Right lobe of liver (tissue), 6 donors: ENCODE measurements at regions not wholly inside any gene's neighbourhood (a gene's known extent, or its start where the extent isn't known, plus 50 kb on each side); places are given as distances from the start of the nearest gene placed in this dataset.

Experiments used
- ATAC-seq, 4 donors: fragments of 200-7000 bp; cut with Tn5 transposase; one replicate each; pipeline ENCODE4 v1.9.1; 2020; ENCODE audit warnings: mild to moderate bottlenecking in 4 of 4, moderate library complexity in 4 of 4
- DNase-seq, 3 donors: peaks; one replicate each; pipeline ENCODE4 v3.0.0-alpha.2; 2020
- H3K27ac ChIP-seq, 3 donors: fragments of 200-600 bp; one replicate each; pipeline ENCODE4 v1.8.0; 2022
- H3K27me3 ChIP-seq, 2 donors: fragments of 200-600 bp; one replicate each; pipeline ENCODE4 v1.8.0; 2022
- H3K36me3 ChIP-seq, 4 donors: fragments of 200-600 bp; sonication (generic) in 1 of 4; one replicate each; pipeline versions ENCODE4 v1.5.1 to v1.8.0; 2017 to 2022; ENCODE audit warnings: control low read depth in 1 of 4
- H3K4me1 ChIP-seq, 4 donors: fragments of 200-600 bp; sonication (generic) in 1 of 4; one replicate each; pipeline versions ENCODE4 v1.5.1 to v1.8.0; 2017 to 2022; ENCODE audit warnings: control low read depth in 1 of 4
- H3K4me3 ChIP-seq, 3 donors: fragments of 200-600 bp; one replicate each; pipeline ENCODE4 v1.8.0; 2022
- H3K9me3 ChIP-seq, 4 donors: fragments of 200-600 bp; sonication (generic) in 1 of 4; one replicate each; pipeline versions ENCODE4 v1.5.1 to v1.8.0; 2017 to 2022; ENCODE audit warnings: control low read depth in 1 of 4
- POLR2A ChIP-seq: fragments of 450-650 bp; IDR thresholded peaks from one replicate; pipeline ENCODE4 v1.6.1; 2017; ENCODE audit warnings: antibody characterized with exemption, mild to moderate bottlenecking
- WGBS: methylation state at CpG from one replicate; pipeline ENCODE4 v1.1.6; 2018; ENCODE audit warnings: low coverage, low lambda C conversion rate; ENCODE audit not compliant: insufficient coverage; ENCODE audit errors: missing lambda C conversion rate; 5-methylcytosine and 5-hydroxymethylcytosine counted together
- intact Hi-C, 2 donors: fragments of 100-400 bp; cut with DNase I; formaldehyde crosslinking; loops; one replicate each; pipeline versions ENCODE4 v1.11.2 to v1.14.1; 2022
- TF ChIP-seq, protein P1 (sequence below), 4 donors: fragments of 200-600 bp in 3 of 4; fragments of 450-650 bp in 1 of 4; IDR thresholded peaks; one replicate each; pipeline versions ENCODE4 v1.5.1 to v1.8.0; 2016 to 2022; ENCODE audit warnings: antibody characterized with exemption in 4 of 4, mild to moderate bottlenecking in 2 of 4
- donor health status: DM: no; HTN: yes; CAD: no.
- donor health status: DM: no; HTN: no; CAD: no.
- donor health status: DM: no; HTN: no; CAD: no.
- donor health status: DM: no; HTN: yes; CAD: no.
- donor health status: DM: no; HTN: yes; CAD: no.

DNA sequence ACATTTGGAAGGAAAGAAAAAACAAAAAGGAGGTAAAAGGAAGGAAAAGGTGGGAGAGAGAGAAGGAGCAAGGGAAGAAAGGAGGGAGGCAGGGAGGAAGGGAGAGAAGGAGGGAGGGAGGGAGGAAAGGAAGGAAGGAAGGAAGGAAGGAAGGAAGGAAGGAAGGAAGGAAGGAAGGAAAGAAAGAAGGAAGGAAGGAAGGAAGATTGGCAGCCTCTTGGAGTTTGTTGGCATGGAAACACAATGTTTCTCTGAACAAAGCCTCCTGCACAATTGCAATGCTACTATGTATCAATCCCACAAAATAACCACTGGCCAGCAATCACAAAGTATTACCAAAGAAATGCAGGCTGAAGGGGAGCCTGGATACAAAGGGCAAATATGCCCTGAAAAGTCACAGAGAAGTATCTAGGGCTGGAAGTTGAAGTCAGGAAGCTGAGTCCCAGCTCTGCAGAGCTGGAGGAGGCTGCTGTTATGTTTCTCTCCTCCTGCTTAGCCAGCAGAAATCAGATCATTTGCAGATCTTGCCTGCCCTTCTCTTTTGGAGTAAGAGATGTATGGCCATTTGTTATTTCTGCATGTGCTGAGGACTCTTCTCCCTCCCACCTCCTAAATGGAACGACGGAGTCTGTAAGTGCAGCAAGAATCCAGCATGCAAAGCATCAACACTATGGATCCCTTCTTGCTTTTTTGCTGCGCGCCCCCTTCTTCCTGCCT lies 195.9 kb upstream of the LDB2 start:
- no peaks in the 10 kb centered on the region for H3K4me1 ChIP-seq
- H3K9me3 ChIP-seq: no peaks in the 10 kb centered on the region
- TF ChIP-seq POLR2A: no peak
- TF ChIP-seq, protein P1, sequence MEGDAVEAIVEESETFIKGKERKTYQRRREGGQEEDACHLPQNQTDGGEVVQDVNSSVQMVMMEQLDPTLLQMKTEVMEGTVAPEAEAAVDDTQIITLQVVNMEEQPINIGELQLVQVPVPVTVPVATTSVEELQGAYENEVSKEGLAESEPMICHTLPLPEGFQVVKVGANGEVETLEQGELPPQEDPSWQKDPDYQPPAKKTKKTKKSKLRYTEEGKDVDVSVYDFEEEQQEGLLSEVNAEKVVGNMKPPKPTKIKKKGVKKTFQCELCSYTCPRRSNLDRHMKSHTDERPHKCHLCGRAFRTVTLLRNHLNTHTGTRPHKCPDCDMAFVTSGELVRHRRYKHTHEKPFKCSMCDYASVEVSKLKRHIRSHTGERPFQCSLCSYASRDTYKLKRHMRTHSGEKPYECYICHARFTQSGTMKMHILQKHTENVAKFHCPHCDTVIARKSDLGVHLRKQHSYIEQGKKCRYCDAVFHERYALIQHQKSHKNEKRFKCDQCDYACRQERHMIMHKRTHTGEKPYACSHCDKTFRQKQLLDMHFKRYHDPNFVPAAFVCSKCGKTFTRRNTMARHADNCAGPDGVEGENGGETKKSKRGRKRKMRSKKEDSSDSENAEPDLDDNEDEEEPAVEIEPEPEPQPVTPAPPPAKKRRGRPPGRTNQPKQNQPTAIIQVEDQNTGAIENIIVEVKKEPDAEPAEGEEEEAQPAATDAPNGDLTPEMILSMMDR (IDR thresholded peaks at IDR 0.05): no peak
- H3K36me3 ChIP-seq: no peaks in the 10 kb centered on the region
- intact Hi-C loops: no loop called here
- no peak overlapping the region for H3K4me3 ChIP-seq
- DNase-seq: no peak
- H3K27ac ChIP-seq: no peak overlapping the region
- peak in 2 of 4 donors; percentile 18 to 25 for ATAC-seq
- WGBS: 35% methylated on average over 4 of the region's 4 CpGs
- H3K27me3 ChIP-seq: no peaks in the 10 kb centered on the region

DNA sequence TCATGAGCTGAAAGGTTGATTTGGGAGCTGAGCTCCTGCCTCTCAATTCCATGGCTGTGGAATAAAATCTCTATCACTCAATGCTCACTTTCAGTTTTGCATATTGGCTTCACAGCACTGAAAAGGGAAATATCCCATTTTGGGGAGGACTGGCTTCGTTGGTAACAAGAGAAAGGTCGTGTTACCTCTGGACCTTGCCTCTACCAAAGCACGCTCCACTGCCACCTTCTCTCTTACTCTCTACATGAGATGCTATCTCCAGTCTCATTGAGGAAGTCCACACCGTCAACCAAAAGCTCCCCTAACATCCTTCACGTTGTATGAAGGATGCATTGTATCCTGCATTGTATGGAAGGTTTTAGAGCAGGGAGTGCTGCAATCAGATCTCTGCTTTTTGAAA lies 195.0 kb upstream of the LDB2 start:
- intact Hi-C loops: no loop called here
- Histone ChIP-seq H3K27me3 (no peaks in the 10 kb centered on the region), H3K27ac (no peak overlapping the region), H3K9me3 (no peaks in the 10 kb centered on the region), H3K36me3 (no peaks in the 10 kb centered on the region), H3K4me3 (no peak overlapping the region), H3K4me1 (no peaks in the 10 kb centered on the region)
- TF ChIP-seq, protein P1 (IDR thresholded peaks at IDR 0.05): no peak
- DNase-seq: no peak
- 39% methylated on average over 5 of the region's 5 CpGs for WGBS
- ATAC-seq: no peak

GRCh38 chr4:17092736-17093437 lies 194.4 kb upstream of the LDB2 start:
- H3K36me3 ChIP-seq: no peaks in the 10 kb centered on the region
- no peaks in the 10 kb centered on the region for H3K4me1 ChIP-seq
- H3K4me3 ChIP-seq: no peak overlapping the region
- no peak for TF ChIP-seq POLR2A
- TF ChIP-seq, protein P1 (IDR thresholded peaks at IDR 0.05): no peak
- no peaks in the 10 kb centered on the region for H3K9me3 ChIP-seq
- no peak overlapping the region for H3K27ac ChIP-seq
- DNase-seq: no peak
- WGBS: 42% methylated on average over 2 of the region's 2 CpGs
- ATAC-seq: no peak
- intact Hi-C loops: no loop called here
- no peaks in the 10 kb centered on the region for H3K27me3 ChIP-seq

DNA sequence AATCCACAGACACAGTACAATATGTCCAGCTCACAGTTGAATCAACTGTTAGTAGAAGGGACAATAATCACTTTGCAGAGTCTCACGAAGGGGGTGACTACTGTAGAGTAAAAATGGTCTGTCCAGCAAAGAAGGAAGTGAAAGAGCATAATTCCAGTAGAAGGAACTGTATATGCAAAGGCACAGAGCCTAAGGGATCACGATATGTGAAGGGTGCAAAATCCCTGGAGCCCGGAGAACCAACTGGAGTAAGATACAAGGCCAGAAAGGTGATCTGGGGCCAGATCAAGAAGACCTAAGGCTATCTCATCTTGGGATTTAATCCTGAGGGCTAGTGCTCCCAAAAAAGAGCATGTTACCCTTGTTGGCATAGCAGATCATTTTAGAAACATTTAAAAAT lies 192.7 kb upstream of the LDB2 start:
- WGBS: 54% methylated on average over 3 of the region's 3 CpGs
- Histone ChIP-seq H3K4me3 (no peak overlapping the region), H3K4me1 (no peaks in the 10 kb centered on the region), H3K27ac (no peak overlapping the region), H3K27me3 (no peaks in the 10 kb centered on the region), H3K36me3 (no peaks in the 10 kb centered on the region), H3K9me3 (no peaks in the 10 kb centered on the region)
- TF ChIP-seq POLR2A: no peak
- TF ChIP-seq, protein P1 (IDR thresholded peaks at IDR 0.05): no peak
- no peak for ATAC-seq
- no peak for DNase-seq
- intact Hi-C loops: no loop called here
